Breast epithelium (tissue), 3 donors: ENCODE measurements at regions not wholly inside any gene's neighbourhood (a gene's known extent, or its start where the extent isn't known, plus 50 kb on each side); places are given as distances from the start of the nearest gene placed in this dataset.

Source experiments
- CTCF ChIP-seq, 3 donors: fragments of 450-650 bp; IDR thresholded peaks; one replicate each; pipeline ENCODE4 v1.5.1; 2016 to 2017; ENCODE audit warnings: antibody characterized with exemption in 3 of 3, mild to moderate bottlenecking in 3 of 3, moderate library complexity in 3 of 3
- POLR2A ChIP-seq: fragments of 450-650 bp; IDR thresholded peaks from one replicate; pipeline ENCODE4 v1.6.1; 2016; ENCODE audit warnings: antibody characterized with exemption, mild to moderate bottlenecking, moderate library complexity

- no peak for TF ChIP-seq CTCF (IDR thresholded peaks at IDR 0.05)
- no peak for TF ChIP-seq POLR2A
Measured at GRCh38 chr10:8992009-8992408, 937.5 kb downstream of the GATA3 start.
